NCI-H1105 (cell line): ENCODE measurements at regions not wholly inside any gene's neighbourhood (a gene's known extent, or its start where the extent isn't known, plus 50 kb on each side); places are given as distances from the start of the nearest gene placed in this dataset.
"Not testable (repeated sequence)": the region's sequence is repeated elsewhere in the genome, so short reads cannot be mapped to it uniquely, and the experiment has no call there.

Source experiments
- DNase-seq: peaks from one replicate; lab custom pipeline; 2025; lab: John Stamatoyannopoulos, UW

DNA sequence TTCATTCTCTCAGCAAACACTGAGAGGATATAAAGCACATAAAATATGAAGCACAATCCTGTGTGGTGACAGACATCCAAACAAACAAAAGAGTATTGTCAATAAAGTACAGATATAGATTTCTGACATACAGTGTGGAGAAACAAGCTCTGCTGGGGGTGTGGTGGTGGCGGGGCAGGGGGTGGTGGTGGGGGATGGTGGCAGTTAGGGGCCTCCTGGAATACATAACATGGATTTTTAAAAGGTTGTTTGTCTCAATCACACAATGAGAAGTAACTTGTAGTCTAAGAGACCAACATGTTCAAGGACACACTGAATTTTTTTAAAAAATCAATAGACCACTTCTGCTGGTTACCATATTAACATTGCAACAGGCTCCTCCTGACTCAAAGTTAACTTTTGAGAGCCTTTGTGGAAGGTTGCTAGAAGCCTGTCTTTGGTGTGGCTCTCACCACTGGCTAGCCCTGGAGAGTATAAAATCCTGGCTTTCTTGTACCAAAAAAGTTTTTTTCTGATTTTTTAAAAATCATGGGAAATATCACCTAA, 1197.4 kb downstream of the SUCLG1 start:
- DNase-seq = no peak

DNA sequence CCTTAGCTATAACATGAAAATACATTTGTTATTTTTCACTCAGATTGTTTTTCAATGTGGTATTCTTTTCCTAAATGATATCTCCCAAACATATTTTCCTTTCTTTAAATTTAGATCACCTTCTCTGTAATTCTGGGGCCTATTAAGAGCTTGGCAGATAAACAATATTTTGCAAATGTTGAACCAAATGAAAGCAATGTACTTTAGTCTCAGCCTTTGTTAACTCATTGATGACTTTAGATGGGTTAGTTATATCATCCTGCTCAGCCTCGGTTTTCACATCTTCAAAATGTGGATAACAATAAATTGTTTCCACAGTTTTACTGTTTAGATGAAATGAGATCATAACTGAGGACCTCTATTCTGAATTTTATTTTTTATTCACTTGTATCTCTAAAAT, 1205.2 kb downstream of the SUCLG1 start:
- DNase-seq = no peak

DNA sequence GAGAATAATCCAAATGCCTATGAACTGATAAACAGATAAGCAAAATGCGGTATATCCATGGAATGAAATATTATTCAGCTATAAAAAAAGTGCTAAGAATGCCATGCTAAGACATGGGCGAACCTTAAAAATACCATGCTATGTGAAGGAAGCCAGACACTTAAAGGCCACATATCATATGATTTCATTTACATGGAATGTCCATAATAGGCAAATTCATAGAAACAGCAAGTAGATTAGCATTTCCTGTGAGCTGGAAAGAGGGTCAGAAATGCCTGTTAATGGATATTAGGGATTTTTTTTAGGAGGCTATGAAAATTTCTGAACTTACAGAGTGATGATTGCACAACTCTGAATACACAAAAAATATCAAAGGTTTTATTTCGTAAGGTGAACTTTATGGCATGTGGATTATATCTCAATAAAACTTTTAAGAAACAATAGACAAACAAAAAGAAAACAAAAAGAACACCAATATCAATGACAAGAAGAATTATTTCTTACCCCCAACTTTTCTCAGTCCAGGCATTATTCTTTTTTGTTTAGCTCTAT, 1207.7 kb downstream of the SUCLG1 start:
- DNase-seq = no peak

DNA sequence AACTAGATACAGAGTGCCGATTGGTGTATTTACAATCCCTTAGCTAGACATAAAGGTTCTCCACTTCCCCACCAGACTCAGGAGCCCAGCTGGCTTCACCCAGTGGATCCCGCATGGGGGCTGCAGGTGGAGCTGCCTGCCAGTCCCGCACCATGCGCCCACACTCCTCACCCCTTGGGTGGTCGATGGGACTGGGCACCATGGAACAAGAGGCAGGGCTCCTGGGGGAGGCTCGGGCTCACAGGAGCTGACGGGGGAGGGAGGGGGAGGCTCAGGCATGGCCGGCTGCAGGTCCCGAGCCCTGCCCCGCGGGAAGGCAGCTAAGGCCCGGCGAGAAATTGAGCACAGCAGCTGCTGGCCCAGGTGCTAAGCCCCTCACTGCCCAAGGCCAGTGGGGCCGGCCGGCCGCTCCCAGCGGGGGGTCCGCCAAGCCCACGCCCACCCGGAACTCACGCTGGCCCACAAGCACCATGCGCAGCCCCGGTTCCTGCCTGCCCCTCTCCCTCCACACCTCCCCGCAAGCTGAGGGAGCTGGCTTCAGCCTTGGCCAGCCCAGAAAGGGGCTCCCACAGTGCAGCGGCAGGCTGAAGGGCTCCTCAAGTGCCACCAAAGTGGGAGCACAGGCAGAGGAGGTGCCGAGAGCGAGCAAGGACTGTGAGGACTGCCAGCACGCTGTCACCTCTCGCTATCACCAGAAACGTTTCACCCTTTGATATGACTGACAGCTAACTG, 1213.1 kb downstream of the SUCLG1 start:
- DNase-seq = not testable (repeated sequence)

DNA sequence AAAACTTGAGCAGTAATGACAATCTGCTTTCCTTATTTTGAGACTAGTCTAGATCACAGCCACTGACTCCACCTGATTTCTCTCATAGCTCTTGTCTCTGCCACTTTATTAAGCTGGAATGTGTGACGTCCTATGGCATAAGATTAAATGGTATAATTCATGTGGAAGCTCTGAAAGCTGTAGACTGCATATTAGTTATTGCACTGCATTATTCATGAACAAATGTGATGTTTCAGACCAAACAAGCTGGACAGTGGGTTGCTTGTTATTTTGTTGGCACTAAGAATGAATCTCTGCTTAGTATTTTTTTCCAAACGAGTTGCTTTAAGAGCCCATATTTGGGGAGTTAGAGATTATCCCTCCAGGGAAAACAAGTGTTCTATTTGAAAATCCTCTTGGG, 1218.5 kb downstream of the SUCLG1 start:
- no peak for DNase-seq

DNA sequence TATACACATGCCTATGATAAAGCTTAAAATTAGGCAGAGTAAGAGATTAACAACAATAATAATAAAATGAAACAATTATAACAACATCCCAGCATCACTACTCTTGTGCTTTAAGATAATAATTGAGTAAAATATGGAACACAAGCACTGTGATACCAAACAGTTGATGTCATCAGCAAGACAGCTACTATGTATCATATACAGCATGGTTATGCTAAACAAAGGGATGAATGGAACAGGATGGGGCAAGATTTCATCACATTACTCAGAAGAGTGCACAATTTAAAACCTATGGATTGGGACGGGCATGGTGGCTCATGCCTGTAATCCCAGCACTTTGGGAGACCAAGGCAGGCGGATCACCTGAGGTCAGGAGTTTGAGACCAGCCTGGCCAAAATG, 1221.0 kb downstream of the SUCLG1 start:
- no peak for DNase-seq

DNA sequence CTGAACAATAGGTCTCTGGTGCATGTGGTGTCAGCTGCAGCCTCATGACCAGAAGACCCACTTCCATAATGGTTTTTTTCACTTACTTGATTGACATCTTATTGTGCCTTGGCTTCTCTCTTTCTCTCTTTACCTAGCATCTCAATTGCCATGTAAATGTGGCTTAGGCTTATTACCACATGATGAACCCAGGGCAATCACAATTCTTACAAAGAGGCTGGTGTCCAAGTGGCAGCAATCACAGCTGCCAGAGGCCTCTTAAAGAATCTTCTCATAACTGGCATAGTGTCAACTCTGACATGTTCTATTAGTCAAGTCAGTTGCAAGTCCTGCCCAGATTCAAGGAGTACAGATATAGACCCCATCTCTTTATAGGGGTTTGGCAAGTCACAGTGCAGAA, 1224.8 kb downstream of the SUCLG1 start:
- DNase-seq = no peak

DNA sequence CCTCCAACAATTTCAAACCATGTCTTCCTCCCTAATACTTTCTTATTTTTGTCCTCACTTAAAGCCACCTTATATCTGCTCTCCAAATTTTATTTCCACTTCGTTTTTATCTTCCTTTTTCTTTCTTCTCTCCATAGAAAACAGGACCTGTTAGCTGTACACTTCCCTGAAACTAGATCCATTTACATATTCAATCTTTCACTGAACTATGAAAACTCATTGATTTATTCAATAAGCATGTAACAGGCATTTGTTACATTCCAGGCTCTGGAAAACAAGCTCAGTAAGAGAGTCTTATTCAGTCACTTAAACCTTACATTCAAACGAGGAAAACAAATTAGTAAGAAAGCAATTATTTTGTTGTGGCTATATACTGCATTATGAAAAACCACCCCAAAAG, 1225.3 kb downstream of the SUCLG1 start:
- no peak for DNase-seq

DNA sequence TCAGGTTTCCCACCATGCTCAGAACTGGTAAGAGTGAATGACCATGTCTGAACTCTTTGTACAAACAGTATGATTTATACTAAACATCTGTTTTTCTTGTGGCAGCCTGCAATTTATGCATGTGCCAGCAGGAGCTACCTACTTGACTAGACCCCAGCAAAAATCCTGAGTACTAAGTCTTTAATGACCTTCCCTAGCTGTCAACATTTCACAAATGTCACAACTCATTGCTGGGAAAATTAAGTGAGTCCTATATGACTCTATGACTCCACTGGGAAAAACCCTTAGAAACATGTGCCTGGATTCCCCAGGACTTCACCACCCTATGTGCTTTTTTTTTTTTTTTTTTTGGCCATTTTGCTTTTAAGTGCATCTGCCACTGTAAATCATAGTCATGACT, 1225.8 kb downstream of the SUCLG1 start:
- no peak for DNase-seq

DNA sequence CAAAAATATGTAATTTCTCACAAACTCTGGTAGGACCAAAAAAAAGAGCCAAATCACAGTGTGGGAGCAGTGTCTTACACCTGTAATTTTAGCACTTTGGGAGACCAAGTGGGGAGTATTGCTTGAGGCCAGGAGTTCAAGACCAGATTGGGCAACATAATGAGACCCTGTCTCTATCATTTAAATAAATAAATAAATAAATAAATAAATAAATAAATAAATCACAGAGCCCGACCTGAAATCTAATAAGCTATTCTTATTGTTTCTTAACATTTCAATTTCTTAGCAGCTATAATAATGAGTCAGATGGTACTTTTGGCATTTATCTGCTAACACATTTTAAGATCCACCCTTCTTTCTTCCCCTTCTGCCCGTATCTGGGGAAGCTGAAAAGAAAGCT, 1229.6 kb downstream of the SUCLG1 start:
- no peak for DNase-seq

DNA sequence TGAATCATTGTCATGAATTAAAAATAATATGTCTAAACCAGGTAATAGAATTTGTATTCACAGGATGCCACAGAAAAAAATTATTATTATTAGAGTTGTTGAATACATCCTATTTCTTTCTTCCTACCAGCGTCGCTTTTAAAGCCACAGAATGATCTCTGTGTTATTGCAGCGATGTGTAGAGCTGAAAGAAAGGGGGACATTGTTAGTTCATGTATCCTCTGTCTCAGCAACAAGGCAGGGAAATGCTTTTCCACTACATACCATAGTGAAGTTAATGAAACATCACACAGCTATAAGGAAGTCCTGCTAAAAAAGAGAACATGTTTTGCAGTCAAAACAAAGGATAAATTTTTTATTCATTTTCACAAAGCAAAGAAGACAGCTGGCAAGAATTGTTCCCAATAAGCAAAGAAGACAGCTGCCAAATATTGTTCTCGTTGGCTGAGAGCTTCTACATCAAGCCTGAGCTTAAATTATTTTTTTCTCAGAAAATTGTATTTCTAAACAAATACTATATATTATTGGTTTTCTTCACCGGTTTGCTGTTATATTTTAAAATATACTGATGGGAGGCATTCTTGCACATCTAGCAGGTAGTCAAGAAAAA, 1234.4 kb downstream of the SUCLG1 start:
- DNase-seq = no peak

DNA sequence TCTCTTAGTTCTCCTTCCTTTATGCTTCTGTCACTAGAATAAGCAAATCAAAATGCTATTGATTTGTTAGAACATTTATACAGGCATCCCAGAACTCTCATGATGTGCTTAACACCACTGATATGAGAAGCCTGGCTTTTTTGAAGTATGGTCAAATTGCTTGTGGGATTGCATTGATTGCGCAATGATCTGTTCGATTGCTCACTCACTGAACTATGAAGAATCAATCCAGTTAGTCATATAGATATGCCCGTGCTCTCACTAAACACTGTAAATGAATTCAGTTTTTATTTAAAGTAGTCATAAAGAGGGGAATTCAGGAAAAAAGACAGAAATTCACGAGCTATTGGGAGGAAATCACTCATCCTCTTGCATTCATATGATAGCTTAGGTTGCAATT, 1237.8 kb downstream of the SUCLG1 start:
- DNase-seq = no peak

DNA sequence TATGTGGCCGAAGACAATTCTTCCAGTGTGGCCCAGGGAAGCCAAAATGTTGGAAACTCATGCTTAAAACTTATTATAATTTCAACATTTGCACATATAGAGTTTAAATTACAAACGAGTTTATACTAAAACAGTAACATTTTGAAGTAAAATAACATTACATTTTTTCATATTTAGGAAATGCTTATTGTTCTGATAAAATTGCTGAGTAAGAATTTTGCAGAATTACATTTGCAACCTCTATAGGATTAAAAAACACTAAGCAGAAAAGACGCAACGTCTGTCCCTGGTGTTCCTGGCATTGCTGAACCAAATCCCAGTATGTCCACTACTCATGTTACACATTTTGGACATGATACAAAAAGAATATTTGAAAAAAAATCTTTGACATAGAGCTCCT, 1241.2 kb downstream of the SUCLG1 start:
- no peak for DNase-seq

DNA sequence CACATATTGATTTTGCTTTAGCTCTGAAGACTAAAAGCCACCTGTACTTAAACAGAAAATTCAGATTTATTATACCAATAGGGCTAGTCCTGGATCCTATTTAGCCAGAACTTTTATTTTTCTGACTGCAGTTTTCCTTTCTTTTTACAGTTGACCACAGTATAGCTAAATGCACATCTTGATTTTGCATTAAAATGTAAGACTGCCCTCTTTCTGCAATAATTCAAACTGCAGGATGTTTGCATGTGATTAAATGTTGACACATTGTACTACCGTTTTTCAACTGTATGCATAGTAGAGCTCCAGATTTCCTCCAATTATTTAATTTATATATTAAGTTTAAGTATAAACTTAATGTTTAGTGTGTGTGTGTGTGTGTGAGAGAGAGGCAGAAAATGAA, 1262.9 kb downstream of the SUCLG1 start:
- DNase-seq = no peak

DNA sequence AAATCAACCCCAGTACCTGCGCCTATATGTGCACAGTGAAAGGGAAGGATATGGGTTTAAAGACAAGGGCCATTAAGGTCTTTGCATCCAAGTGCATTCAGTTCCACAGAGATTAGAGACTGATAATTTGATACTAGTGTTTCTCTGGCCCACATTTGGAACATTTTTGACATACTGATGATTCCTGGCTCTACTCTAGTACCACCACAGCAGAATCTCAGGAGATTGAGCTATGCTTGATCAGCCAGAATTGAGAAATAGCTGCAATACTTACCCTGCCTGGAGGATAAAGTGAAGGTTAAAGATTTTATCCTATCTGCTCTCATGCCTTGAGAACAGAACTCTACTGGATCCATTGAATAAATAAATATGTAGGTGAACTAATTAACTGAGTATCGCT, 1267.8 kb downstream of the SUCLG1 start:
- DNase-seq = no peak

DNA sequence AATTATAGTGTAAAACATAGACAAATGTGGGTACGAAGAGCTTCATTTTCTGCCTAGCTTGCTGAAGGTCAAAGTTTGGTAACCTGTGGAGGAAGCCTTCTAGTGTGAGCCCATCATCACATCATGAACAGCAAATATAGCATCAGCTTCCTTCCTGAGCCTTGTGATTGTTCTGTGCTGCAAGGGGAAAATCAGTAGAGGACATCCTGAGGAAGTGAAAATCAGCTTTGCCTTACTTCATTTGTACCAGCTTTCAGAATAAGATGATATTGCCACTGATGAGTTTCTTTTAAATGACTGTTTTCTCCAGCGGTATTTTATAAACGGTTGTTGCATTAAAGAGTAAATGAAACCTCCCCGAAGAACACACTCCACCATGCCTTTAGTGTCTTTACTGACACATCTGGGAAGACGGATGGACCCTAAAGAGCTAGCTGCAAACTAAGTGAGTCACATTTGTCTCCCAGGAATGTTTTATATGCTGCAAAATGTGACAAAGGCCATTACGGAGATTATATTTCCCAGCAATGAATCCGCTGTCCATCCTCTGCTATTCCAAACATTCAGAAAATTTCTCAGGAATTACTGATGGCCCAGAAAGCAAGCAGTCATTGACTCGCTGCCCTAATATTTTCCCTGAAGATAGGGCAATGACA, 1272.8 kb downstream of the SUCLG1 start:
- no peak for DNase-seq

DNA sequence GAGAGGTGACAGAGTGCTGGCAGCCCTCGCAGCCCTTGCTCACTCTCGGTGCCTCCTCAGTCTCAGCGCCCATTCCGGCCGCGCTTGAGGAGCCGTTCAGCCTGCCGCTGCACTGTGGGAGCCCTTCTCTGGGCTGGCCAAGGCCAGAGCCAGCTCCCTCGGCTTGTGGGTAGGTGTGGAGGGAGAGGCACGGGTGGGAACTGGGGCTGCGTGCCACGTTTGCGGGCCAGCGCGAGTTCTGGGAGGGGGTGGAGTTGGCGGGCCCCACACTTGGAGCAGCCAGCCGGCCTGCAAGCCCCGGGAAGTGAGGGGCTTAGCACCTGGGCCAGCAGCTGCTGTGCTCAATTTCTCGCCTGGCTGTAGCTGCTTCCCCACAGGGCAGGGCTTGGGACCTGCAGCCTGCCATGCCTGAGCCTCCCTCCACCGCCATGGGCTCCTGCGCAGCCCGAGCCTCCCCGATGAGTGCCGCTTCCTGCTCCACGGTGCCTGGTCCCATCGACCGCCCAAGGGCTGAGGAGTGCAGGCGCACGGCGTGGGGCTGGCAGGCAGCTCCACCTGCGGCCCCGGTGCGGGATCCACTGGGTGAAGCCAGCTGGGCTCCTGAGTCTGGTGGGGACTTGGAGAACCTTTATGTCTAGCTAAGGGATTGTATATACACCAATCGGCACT, 1278.1 kb downstream of the SUCLG1 start:
- DNase-seq = not testable (repeated sequence)

DNA sequence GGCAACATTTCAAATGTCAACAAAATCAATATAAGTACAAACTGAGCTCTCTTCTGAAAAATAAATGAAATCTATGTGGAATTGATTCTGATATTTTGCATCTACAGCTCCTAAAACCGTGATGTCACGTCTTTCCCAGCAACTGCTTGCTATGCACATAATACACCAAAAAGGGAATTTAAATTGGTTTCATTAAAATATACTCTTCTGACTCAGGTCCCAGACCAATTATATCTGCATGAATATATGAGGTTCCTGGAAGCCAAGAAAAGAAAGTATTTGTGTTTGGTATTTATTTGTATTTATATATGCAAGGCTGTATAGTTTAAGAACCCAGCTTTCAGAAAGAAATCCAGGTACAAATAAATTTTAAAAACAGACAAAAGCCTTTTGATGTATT, 1282.5 kb downstream of the SUCLG1 start:
- no peak for DNase-seq

DNA sequence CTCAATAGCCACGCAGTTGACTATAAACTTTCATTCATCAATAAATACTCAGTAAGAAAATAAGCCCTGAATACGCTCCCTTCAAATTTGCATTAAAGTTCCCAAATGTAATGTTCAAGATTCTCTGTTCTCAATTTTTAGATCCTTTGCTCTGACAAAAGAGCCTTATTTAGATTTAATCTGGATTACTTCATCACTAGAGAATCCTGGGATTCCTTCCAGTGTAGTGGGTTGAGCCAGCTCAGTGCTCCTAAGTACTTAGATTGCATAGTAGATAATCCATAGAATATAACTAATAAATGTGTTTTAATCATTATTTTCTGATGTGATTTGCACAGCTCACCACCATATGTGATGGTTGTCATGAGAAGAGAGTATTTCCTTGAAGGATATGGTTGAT, 1286.2 kb downstream of the SUCLG1 start:
- no peak for DNase-seq

DNA sequence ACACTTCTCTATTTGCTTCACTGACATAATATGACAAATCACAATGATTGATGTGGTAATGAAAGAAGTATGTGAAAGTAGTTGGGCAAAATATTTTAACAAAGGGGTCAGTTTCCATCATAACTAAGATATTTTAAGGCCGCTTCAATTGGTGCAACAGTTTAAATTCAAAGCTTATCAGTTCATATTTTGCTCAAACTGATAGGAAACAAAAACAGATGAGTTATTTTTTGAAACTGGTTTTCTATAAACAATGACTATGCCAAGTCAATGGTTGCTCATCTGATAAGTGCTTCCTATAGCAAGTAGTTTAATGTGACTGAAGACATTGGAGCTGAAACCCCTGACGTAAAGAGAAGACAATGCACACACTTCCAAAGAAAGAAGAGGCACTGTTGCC, 1290.7 kb downstream of the SUCLG1 start:
- DNase-seq = no peak

DNA sequence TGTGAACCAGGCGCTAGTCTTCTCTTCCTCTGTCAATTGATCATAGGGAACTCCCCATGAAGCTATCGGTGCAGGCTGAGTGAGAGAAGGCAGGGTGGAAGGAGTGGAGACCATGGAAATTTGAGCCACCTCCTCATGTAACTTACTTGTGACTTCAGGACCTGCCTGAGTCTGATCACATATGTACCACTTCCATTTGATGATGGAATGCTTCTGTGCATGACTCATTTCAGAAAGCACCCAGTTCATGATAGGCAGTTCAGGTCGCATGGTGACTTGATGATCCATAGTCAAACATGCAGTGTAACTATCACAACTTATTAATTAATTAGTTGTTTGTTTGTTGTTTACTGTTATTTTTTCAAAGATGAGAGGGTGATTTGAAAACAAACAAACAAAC, 1296.7 kb downstream of the SUCLG1 start:
- DNase-seq = no peak

DNA sequence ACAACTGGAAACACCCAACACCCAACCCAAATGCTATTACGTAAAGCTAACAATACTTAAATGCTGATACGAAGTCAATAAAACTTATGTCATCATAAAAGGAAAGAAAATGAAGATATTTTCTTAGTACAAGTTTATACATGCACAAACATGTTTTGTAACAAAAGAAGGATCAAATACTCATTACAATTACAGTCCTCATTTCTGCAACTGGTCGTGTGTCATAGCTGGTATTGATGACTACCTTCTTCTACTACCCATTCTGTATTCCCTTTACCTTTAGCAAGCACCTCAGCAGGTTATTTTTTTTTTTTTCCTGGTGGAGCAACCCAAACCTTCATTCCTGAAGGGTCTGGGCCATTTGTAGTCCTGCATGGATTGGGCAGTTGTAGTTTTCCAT, 1298.5 kb downstream of the SUCLG1 start:
- DNase-seq = no peak
